ENCODE measurements at regions not wholly inside any gene's neighbourhood (a gene's known extent, or its start where the extent isn't known, plus 50 kb on each side); places are given as distances from the start of the nearest gene placed in this dataset.

GRCh38 chr6:126747728-126748540 is 370.5 kb upstream of the RSPO3 start:
- no peak for DNase-seq (ENCODE audit: low read depth, low spot score)

GRCh38 chr6:126753606-126754005 is 364.9 kb upstream of the RSPO3 start:
- DNase-seq (ENCODE audit: low read depth, low spot score), result no peak

DNA sequence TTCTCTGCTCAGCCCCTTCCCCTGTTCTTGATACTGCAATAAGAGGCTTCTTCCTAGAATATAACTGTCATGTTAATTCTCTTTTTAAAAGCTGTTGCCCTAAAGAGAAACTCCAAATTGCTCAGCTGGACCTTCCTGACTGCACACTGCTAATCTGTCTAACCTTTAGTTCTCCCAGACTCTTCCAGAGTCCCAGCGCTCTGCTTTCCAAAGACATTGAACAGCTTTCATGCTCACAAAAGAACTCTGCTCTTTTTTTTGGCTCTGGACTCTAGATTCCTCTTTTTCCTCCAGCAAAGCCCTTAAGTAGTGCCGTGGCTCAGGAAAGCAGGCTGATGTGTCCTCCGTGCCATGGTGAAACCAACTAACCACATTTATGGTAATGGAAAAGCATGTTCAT is 356.6 kb upstream of the RSPO3 start:
- no peak for DNase-seq (ENCODE audit: low read depth, low spot score)

DNA sequence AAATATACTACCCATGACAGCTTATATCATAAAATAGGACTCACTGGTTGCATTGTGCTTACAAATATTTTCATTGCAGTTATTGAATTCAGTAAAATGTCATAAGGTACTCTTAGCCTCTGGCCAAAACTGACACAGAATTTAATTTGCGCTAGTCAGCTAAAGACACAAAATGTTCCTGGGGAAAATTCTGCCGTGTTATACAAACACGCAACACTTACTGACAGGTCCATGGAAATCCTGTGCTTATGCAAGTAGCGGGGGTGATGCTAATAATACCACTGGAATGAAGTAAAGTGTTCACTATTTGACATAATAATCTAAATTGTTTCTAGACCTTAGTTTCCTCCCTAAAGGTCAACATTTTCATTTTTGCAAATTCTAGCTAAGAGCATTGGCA is 354.4 kb upstream of the RSPO3 start:
- no peak for DNase-seq (ENCODE audit: low read depth, low spot score)

DNA sequence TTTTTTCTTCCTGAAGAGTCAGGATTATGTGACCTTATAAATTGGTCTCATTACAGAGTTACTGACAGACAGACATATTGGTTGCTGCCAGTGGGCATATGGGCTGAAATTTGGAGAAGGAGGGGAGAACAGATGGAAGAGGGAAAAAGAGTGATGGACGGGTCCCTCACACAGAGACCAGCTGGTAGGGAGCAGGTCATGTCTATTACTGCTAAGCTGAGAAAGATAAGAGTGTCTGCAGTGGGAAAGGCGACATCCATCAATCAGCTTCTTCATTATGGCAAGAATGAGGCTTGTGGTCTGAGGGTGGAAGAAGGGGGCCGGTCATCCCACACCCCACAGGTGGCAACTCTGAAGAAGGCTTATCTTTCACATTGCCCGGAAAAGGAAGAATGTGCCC is 353.8 kb upstream of the RSPO3 start:
- no peak for DNase-seq (ENCODE audit: low read depth, low spot score)

GRCh38 chr6:126766820-126767219 is 351.7 kb upstream of the RSPO3 start:
- no peak for DNase-seq (ENCODE audit: low read depth, low spot score)

DNA sequence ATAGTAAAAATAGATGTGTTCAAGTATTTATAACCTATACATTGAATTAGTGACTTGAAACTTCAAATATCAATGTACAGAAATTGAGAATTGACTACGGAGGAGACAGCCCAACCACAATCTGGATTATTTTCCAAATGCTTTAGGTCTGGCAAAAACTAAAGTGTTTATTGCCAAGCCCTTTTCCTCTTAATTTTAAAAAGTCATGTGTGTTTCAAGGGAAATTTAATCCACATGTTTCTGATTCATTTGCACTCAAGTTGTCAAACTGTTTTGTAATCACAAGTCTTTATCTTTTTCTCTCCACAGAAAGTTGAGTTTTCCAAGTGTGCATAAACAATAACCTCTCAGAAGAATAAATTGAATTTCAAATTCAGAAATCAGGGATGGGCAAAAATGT is 350.8 kb upstream of the RSPO3 start:
- no peak for DNase-seq (ENCODE audit: low read depth, low spot score)

GRCh38 chr6:126770176-126770575 is 348.3 kb upstream of the RSPO3 start:
- no peak for DNase-seq (ENCODE audit: low read depth, low spot score)

DNA sequence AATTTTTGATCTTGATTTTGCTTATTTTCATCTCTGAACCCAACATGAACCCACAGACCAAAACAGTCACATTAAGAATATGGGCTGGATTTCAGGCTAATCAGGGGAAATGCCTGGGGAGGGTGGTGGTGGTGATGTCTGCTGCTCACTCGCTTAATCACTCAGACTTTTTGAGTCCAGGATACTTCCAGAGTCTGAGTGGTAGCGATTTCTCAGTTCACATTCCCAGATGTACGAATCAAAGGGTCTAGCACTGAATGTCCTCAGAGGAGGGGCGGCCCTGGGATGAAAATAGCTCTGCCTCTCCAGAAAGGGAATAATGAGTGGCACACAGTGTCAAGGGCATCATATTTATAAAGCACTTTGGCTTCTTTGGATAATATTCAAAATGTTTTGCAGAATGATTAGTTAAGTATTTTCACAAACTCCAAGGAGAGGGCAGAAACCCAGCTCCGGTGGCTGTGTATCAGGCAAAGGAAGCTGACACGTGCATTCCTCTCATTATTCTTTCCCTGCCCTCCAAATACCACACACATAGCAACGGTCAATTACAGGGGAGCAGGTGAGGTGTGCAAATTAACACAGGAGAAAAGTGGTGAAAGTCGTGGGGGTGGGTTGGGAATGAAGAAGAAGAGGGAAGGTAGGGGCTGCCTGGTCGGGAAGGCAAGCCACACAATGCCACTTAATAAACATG is 345.2 kb upstream of the RSPO3 start:
- DNase-seq (ENCODE audit: low read depth, low spot score), result no peak

- DNase-seq (ENCODE audit: low read depth, low spot score), result no peak
Observed at GRCh38 chr6:126779331-126779730, 339.1 kb upstream of the RSPO3 start.

- DNase-seq (ENCODE audit: low read depth, low spot score), result no peak
Observed at GRCh38 chr6:126781582-126781981, 336.9 kb upstream of the RSPO3 start.

DNA sequence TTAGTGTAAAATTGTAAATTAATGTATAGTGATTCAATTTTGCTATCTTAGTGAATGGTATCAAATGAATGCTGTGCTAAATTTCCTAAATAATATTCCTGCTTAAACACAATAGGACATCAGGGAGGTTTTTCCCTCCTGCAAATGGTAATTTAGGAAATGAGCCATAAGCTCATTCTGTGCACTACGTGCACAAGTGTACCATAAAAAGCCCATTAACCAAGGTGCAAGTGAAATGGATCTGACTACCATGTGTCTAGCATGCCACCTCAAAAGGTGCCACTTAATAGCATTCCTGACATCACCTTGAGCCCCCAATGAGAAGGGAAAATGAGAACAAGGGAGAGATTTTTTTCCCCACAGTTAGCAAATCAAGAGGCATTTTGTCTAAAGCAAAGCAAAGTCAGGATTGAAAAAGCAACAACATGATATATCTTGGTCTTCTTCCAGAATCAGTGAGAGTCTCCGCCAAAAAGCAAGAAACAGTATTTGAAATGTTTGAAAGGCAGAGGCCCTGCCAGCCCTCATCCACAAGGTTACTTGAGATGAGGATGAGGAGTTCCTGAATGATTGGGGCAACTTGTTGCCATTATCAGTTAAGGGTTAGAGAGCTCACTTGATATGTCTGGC is 334.2 kb upstream of the RSPO3 start:
- no peak for DNase-seq (ENCODE audit: low read depth, low spot score)

GRCh38 chr6:126786262-126786661 is 332.2 kb upstream of the RSPO3 start:
- no peak for DNase-seq (ENCODE audit: low read depth, low spot score)

GRCh38 chr6:126787635-126788034 is 330.8 kb upstream of the RSPO3 start:
- no peak for DNase-seq (ENCODE audit: low read depth, low spot score)

GRCh38 chr6:126788861-126789365 is 329.6 kb upstream of the RSPO3 start:
- no peak for DNase-seq (ENCODE audit: low read depth, low spot score)

DNA sequence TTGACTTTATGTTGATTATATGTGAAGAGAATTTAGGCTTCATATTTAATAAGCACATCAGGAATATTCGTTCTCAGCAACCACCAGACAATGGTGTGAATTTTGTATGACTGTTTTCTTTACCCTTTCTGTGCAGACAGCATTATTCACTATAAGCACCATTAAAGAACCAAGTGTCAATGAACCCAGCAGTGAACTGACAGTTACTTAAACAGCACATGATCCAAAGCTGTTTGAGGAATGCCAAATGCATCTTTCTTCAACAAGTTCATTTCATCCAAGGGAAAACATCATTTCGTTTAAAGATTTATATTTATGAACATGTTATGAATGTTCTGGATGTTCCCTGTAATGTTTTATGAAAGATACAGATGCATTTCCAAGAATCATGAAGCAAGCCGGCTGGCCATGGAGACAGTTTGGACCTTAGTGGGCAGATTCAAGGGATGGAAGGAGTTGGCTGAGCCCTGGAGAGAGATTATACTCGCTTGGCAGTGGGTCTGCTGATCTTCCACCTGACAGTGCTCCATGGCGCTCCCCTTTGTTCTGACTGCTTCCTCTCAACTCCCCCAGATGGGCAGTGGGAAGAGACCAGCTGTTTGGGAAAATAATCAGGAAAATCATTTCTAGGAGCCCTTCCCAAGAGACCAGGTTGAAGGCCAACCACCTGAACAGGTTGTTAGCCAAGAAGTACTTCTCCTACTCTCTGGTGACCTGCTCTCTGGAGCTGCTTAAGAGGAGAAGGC is 326.0 kb upstream of the RSPO3 start:
- DNase-seq (ENCODE audit: low read depth, low spot score), result no peak

DNA sequence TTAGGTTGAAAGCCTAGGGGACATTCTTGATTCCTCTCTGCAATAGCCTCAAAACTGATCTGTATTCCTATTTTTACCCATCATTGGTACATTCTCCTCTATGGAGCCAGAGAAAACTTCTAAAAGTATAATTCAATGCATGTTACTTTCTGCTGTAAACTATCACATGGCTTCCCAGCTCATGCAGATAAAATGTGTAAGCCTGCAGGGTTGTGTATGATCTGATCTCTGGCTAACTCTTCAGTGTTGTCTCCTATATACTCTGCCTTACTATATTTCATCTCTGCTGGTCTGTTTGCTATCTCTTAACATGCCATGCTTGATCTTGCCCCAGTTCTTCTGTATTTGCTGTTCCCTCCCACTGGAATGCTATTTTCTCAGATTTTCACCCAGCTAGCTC is 323.3 kb upstream of the RSPO3 start:
- DNase-seq (ENCODE audit: low read depth, low spot score), result no peak

GRCh38 chr6:126797981-126798380 is 320.5 kb upstream of the RSPO3 start:
- no peak for DNase-seq (ENCODE audit: low read depth, low spot score)

- DNase-seq (ENCODE audit: low read depth, low spot score), result no peak
Observed at GRCh38 chr6:126803769-126804168, 314.7 kb upstream of the RSPO3 start.

DNA sequence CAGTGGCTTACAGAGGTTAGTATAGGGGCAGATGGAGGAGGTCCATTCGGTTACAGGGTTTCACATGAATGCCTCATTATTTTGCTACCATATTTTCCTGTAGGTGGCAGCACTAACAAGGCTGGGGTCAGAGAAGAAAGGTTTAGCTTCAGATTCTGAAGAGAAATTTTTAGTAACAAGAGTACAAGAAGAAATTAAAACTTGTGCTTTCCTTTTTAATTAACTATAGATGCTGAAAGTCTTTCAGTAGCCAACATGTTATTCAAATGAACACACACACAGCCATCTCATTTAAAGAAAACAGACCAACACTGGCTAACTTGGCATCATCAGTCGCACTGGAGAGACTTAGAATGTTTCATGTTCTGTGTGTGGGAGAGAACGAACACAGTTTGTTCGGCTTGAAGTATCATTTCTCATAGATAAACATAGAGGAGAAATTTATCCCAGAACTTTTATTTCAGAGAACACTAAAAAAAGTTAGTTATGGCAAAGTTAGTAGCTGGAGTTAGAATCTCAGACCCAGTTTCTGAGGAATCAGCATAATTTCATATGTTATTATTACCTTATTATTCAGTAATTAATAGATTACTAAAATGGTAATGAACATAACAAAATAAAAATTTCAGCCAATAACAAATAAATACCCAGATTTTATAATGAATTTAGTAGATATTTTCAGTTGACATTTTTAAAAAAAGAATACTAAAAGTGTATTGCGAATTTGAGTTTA is 314.0 kb upstream of the RSPO3 start:
- DNase-seq (ENCODE audit: low read depth, low spot score), result peak; percentile 21

DNA sequence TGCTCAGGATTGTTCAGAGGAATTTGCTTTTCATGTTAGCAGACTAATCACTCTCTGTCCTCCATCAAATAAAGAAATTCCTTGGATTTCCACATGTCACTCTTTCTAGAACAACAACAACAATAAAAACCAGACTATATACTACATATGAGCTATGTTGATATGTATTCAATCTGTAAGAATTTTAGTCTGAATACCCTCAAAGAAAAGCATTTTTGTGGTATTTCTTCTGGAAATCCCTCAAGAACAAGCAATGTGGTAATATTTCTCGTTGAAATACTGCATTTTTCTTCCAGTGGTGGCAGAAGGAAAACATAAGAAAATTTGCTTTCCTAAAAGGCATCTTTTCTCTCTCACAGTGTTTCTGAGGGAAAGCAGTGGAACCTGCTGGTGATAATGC is 312.6 kb upstream of the RSPO3 start:
- no peak for DNase-seq (ENCODE audit: low read depth, low spot score)
